ENCODE measurements at regions not wholly inside any gene's neighbourhood (a gene's known extent, or its start where the extent isn't known, plus 50 kb on each side); places are given as distances from the start of the nearest gene placed in this dataset.
A peak's percentile ranks its signal among the peaks of the same experiment; 100 is the strongest.
"Not testable (repeated sequence)": the region's sequence is repeated elsewhere in the genome, so short reads cannot be mapped to it uniquely, and the experiment has no call there.

GRCh38 chr18:73674125-73674865, 473.3 kb downstream of the FBXO15 start:
- H3K36me3 ChIP-seq: no peaks in the 10 kb centered on the region
- 60 to 67% methylated on average over 6 of the region's 6 CpGs for WGBS, 2 donors
- FAIRE-seq: no peak
- H3K27me3 ChIP-seq: no peaks in the 10 kb centered on the region
- H3K27ac ChIP-seq: no peak overlapping the region
- no peaks in the 10 kb centered on the region for H3K4me1 ChIP-seq
- intact Hi-C loops (cut with DNase I): no loop called here
- no peaks in the 10 kb centered on the region for H3K9me3 ChIP-seq
- no peak overlapping the region for H3K4me3 ChIP-seq
- no peak for TF ChIP-seq CTCF (IDR thresholded peaks at IDR 0.05)
- no peak for ATAC-seq
- no peak for DNase-seq

GRCh38 chr18:73671480-73671879, 476.2 kb downstream of the FBXO15 start:
- DNase-seq; H3K4me3 ChIP-seq; H3K27ac ChIP-seq; H3K36me3 ChIP-seq; H3K4me1 ChIP-seq; FAIRE-seq; ATAC-seq; intact Hi-C loops (cut with DNase I); H3K27me3 ChIP-seq; H3K9me3 ChIP-seq: not testable (repeated sequence)
- WGBS, 2 donors: 86 to 93% methylated on average over 8 of the region's 8 CpGs

- FAIRE-seq (no peak), DNase-seq (no peak), ATAC-seq (peak in 1 of 4 donors; percentile 38)
- TF ChIP-seq CTCF (IDR thresholded peaks at IDR 0.05): no peak
- H3K27me3 ChIP-seq: no peaks in the 10 kb centered on the region
- 48 to 55% methylated on average over 5 of the region's 5 CpGs for WGBS, 2 donors
- H3K4me3 ChIP-seq: no peak overlapping the region
- no peak overlapping the region for H3K27ac ChIP-seq
- intact Hi-C loops (cut with DNase I): no loop called here
- no peaks in the 10 kb centered on the region for H3K4me1 ChIP-seq
- H3K36me3 ChIP-seq: no peaks in the 10 kb centered on the region
- H3K9me3 ChIP-seq: no peaks in the 10 kb centered on the region
Observed at GRCh38 chr18:73670524-73670923, 477.1 kb downstream of the FBXO15 start.

GRCh38 chr18:73670039-73670438, 477.6 kb downstream of the FBXO15 start:
- DNase-seq (no peak), FAIRE-seq (no peak), ATAC-seq (peak in 1 of 4 donors; percentile 19)
- intact Hi-C loops (cut with DNase I): no loop called here
- H3K27me3 ChIP-seq: no peaks in the 10 kb centered on the region
- H3K4me3 ChIP-seq: no peak overlapping the region
- no peak for TF ChIP-seq CTCF (IDR thresholded peaks at IDR 0.05)
- no peak overlapping the region for H3K27ac ChIP-seq
- no peaks in the 10 kb centered on the region for H3K4me1 ChIP-seq
- H3K36me3 ChIP-seq: no peaks in the 10 kb centered on the region
- H3K9me3 ChIP-seq: no peaks in the 10 kb centered on the region

GRCh38 chr18:73669297-73669696, 478.3 kb downstream of the FBXO15 start:
- 28 to 35% methylated on average over 6 of the region's 6 CpGs for WGBS, 2 donors
- intact Hi-C loops (cut with DNase I): no loop called here
- H3K4me3 ChIP-seq: no peak overlapping the region
- DNase-seq (peak in 1 of 6 donors; percentile 10), ATAC-seq (peak in 3 of 4 donors; percentile 31 to 60 (median 48)), FAIRE-seq (no peak)
- H3K4me1 ChIP-seq: no peaks in the 10 kb centered on the region
- no peak overlapping the region for H3K27ac ChIP-seq
- no peaks in the 10 kb centered on the region for H3K27me3 ChIP-seq
- H3K9me3 ChIP-seq: no peaks in the 10 kb centered on the region
- no peak for TF ChIP-seq CTCF (IDR thresholded peaks at IDR 0.05)
- H3K36me3 ChIP-seq: no peaks in the 10 kb centered on the region
